ENCODE measurements at regions not wholly inside any gene's neighbourhood (a gene's known extent, or its start where the extent isn't known, plus 50 kb on each side); places are given as distances from the start of the nearest gene placed in this dataset.

DNA sequence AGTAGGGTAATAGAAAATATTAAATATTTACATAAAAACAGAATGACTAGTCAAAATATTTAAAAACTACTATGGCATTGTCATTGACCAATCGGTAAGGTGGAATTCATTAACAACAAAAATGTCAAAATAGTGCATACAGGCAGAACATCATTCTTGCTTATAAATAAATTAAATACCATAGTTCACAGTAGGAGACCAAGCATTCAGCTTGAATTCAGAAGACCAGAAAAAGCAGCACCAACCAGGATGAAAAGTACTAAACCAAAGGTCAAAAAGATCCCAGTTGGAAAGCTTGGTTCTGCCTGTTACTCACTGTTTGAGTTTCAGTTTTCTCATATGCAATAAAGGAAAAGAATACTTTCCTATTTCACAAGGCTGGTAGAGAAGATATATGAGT lies 244.3 kb downstream of the OSR1 start:
- TF ChIP-seq, protein P1, sequence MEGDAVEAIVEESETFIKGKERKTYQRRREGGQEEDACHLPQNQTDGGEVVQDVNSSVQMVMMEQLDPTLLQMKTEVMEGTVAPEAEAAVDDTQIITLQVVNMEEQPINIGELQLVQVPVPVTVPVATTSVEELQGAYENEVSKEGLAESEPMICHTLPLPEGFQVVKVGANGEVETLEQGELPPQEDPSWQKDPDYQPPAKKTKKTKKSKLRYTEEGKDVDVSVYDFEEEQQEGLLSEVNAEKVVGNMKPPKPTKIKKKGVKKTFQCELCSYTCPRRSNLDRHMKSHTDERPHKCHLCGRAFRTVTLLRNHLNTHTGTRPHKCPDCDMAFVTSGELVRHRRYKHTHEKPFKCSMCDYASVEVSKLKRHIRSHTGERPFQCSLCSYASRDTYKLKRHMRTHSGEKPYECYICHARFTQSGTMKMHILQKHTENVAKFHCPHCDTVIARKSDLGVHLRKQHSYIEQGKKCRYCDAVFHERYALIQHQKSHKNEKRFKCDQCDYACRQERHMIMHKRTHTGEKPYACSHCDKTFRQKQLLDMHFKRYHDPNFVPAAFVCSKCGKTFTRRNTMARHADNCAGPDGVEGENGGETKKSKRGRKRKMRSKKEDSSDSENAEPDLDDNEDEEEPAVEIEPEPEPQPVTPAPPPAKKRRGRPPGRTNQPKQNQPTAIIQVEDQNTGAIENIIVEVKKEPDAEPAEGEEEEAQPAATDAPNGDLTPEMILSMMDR (IDR thresholded peaks at IDR 0.05 in 4 of 5, conservative IDR thresholded peaks at IDR 0.05 in 1 of 5): no peak
- no peak for TF ChIP-seq POLR2A (IDR thresholded peaks at IDR 0.05)
